ENCODE measurements at regions not wholly inside any gene's neighbourhood (a gene's known extent, or its start where the extent isn't known, plus 50 kb on each side); places are given as distances from the start of the nearest gene placed in this dataset.
"Not testable (repeated sequence)": the region's sequence is repeated elsewhere in the genome, so short reads cannot be mapped to it uniquely, and the experiment has no call there.

DNA sequence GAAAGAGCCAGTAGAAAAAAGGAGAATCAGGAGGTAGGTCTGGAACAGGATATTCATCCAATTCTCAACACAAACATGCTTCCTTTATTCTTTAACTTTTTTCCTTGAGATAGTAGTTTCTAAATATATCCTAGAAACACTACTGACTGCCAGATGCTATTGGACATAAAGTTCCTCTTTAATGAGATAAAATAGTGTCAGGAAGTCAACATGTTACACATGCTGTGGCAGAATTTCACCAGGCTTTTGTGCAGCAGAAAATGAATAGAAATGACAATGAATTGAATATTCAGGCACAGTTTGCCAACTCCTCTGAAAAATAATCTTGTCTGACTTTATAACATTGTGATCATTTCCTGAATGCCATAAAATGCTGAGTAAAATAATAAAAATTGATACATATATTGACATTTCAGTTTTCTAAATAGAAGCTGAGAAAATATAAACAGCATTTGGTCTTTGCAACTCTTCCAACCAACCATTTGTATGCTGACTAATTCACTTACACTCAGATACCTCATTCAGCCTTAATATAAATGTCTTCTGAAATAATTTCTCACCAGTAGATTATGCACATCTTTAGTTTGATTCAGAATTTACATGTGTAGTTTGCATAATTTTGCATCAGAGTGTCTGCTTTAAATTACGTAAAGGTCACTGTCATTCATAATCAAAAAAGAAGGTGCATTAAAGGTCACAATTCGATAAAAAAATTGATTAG is 486.1 kb upstream of the ADGRL2 start:
- DNase-seq = no peak

DNA sequence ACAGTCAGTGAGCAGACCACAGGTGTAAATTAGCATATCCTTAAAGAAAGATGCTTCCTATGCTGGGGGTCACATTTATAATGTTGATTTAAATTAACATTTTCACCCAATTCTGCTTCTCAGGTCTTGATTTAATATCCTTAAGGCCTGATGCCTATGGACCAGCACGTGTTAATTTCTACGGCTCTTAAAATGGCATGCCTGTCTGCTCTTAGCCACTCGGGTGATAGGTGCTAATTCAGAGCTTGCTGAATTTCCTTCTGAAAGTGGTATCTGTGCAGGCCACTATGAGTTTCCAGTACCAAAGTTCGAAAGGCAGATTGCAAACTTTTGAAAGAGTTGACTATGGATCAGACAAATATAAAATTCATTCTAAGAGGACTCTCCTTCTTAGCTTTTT is 487.4 kb upstream of the ADGRL2 start:
- no peak for DNase-seq

DNA sequence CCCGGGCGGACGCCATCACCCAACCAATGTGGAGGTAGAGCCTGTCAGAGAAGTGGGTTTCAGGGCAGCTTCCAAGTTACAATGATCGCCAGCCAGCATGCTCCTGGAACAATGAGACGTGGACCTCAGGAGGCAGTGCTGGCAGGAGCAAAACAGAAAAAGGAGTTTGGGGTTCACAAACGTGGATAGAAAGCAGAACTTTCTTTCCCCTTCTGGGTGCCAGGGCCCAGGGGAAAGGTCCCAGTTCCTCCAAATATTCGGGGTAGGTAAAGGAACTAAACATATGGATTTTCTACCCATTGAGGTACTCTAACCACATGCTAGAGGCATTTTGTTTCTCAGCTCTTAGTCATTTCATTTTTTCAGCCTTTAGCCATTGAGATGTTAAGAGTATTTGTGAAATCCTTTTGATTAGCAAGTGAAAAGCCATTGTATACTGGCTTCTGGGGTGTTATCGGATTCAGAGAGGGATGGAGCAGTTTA is 488.4 kb upstream of the ADGRL2 start:
- no peak for DNase-seq

DNA sequence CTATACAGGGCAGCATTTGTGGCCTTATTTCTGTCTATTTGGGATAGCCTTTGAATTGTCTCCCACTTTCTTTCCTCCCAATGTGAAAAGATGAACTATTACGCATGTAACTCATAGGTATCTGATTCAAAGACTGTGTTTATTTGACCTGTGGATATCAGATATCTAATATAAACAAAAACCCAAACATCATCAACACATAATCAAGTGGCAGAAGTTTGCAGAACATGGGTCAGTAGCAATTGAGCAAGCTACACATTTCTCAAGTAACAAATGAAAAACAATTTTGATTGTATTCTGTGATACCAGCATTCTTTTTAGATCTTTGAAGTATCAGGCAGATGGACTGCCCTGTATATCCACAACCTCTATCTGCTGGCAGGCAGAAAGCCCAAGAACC is 490.5 kb upstream of the ADGRL2 start:
- no peak for DNase-seq

DNA sequence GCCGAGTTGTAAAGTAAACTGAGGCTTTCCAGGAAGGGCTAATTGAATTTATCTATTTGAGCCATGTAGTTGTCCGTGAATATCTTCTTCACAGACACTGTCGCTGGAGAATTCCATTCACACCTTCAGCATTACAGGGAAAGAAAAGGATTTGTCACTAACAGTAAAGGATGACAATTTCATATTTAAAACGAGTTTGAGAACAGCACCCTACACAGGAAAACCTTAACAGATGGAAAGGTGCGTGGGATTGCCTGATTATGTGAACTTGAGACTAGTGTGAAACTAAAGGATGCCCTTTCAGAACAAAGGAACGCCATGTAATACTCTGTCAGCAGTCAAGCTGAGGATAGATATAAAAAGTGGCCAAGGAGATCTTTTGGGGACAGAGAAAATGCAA is 492.5 kb upstream of the ADGRL2 start:
- no peak for DNase-seq

DNA sequence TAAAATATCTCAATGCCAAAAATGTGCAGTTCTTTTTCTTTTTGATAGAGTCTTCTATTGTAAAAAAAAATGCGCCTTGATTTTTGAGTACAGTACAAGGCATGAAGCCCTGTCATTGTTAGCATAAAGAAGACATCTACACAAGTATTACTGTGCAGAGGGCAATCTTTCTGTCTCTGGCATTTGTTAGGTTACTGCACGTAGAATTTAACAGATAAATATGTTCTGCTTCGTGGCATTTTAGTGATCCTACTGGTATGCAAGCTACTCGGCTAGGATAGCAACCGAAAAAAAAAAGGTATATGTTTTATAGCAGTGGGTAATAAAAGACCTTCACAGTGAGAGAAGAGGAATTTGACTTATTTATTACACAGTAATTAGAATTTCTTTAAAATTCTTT is 492.9 kb upstream of the ADGRL2 start:
- no peak for DNase-seq

DNA sequence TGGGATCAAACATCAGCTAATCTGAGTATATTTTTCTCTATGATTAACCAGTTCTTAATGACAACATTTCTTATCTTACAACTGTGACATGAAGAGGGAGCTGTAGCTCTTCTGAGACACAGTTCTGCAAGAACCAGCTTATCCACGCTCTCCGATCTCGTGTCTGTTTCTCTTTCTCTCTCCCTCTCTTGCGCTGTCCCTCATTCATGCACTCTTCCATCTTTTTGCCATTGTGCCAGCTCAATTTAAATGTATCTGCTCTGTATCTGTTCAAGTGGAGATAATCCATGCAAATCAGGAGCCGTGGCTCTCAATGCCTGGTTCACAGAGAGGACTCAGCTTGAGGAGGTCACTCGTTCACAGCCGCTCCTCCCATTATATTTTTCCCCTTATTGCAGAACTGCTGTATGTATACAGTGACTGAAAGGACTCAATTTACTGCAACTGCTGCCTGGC is 494.7 kb upstream of the ADGRL2 start:
- peak in 1 of 2 donors; percentile 78 for DNase-seq

DNA sequence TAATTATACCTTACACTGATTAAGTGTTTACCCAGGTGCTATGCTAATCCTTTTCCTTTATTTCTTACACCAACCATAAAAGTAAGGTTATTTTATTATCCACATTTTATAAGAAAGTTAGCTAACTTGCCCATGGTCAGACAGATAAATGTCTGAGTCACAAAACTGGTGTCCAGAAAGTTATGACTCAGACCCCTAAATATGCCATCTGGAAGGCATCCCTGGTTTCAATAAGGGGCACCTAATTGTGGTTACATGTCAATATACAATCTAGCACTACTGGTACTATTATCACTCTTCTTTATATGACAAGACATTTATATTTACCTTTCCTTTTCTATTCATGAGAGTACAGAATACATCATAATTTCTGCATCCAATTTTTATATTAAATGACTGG is 496.5 kb upstream of the ADGRL2 start:
- DNase-seq = no peak

DNA sequence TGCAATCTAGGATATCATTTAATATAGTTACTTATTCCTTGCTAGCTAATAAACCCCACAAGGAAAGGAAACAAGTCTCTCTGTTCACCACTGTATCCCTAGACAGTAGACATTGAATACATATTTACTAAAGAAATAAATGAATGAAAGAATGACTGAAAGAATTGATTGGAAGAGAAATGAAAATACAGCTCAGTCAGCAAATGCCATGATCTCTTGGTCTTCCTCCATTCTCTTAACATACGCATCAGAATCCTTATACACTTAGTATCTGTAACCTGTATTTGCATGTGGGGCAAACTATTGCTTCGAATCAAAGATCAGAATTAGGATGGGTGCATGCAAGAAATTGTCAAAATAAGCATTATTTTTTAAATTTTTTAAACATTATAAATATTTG is 500.8 kb upstream of the ADGRL2 start:
- no peak for DNase-seq

DNA sequence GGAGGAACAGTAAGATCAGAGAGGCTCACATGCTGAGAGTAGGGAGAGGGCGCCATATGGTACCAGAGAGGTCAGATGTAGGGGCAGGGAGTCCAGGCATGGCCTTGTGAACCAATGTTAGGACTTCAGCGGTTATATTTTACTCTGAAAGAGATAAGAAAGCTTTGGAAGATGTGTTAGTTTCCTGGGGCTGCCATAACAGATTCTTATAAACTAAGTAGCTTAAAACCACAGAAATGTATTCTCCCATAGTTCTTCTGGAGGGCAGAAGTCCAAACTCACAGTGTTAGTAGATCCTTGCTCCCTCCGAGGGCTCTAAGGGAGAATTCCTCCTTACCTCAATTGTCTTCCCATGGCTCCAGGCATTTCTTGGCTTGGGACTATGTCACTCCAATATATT is 502.5 kb upstream of the ADGRL2 start:
- DNase-seq = no peak

DNA sequence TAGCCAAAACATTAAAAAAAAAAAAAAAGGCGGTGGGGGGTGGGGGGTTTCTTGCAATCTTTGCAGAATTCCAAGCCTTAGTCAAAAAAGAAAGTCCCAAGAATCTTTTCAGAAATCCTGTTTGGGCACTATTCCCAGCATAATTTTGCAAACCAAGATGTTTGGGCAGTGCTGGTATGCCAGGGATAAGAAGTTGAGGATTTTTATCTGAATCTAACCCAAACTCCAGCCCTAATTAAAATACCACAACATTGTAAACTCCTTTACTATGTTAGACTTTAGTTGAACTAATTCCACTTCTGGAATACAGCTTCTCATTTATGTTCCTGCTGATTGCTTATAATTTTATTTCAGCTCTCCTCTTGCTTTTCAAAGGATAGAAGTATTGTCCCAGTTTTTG is 504.1 kb upstream of the ADGRL2 start:
- DNase-seq = no peak

DNA sequence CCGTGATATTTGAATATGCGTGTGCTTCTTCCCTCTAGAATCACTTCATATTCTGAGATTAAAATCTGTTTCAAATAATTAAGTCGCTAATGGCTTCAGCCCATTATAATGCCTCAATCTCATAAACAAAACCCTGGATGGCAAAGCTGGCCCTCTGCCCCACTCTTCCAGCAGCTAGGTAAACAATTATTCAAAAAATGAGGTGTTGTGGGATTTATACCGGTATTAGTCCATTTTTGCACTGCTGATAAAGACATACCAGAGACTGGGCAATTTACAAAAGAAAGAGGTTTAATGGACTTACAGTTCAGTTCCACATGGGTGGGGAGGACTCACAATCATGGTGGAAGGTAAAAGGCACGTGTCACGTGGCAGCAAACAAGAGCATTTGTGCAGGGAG is 510.4 kb upstream of the ADGRL2 start:
- DNase-seq = no peak

DNA sequence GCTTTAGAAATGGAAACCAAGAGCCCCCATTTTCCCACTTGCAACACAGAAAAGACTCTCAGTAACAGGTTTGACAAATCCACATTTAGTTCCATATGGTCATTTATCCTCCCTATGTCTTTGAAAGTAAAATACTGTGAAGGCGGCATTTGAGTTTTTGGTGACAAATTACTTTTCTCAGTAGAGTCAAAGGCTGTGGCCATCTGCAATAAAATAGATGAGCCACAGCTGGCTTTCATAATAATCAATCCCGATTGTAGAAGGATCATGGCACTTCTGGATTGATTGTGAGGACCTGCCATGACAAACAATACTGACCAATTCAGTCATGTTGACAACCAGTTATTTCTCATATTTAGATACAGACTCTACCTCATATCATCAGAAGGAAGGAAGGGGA is 512.0 kb upstream of the ADGRL2 start:
- DNase-seq = no peak

DNA sequence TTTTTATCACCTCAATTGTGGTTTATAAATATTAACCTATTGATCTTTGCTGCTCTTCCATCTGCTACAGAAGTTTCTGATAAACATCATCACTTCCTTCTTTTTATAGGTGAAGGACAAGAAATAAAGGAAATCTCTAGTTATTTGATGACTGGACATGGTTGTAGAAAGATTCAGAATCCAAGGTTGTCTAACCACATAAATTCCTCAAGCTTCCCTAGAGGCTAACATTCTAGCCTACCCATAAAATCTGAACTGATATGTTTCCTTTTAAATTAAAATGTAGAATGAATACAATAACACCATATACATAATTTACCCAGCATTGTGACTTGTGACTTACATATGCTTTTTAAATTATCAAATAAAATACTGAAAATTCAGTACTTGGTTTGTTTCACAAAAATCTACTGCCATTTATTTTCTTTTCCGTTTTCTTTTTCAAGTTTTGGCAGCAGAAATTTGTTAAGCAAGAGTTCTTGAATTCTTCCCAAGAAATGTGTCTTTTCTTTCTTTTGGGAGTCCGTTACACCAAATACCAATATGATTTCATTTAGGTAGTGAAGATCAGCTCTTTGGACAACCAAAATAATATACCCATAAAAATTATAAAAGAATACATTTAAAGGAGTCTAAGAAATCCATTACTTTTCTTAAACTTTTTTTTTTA is 513.2 kb upstream of the ADGRL2 start:
- DNase-seq = no peak

DNA sequence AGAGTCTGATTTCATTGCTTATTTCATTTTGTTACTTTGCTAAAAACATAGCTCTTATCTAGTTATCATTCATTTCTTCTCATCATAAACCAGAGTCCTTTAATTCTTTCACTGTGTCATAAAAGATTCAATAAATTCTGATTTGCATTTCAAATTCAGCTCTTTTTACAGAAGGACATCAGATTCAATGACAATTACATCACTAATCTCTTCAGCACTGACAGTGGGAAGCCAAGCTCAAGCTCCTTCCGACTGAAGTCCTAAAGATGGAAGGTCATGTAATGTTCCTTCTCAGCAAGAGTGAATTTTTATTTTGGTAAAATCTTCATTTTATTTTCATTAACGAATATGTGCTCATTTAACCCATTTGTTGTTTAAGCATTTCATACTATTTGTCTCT is 530.7 kb upstream of the ADGRL2 start:
- no peak for DNase-seq

DNA sequence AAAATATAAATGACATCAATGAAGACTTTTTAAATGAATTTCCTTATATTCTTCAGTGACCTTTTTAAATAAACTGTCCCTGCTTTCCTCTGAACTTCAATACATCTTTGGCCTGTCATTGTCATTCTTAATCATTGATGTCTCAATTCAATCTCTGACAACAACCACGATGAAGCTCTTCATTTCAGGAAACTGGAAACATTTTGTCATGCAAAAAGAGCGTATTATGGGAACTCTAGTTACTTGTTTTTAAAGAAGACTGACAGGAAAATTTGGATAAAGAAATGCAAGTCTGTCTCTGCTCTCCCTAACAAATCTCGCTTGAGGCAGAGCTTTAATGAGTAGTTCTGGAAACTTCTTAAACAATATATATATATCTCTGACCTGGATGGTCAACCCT is 535.8 kb upstream of the ADGRL2 start:
- DNase-seq = no peak

DNA sequence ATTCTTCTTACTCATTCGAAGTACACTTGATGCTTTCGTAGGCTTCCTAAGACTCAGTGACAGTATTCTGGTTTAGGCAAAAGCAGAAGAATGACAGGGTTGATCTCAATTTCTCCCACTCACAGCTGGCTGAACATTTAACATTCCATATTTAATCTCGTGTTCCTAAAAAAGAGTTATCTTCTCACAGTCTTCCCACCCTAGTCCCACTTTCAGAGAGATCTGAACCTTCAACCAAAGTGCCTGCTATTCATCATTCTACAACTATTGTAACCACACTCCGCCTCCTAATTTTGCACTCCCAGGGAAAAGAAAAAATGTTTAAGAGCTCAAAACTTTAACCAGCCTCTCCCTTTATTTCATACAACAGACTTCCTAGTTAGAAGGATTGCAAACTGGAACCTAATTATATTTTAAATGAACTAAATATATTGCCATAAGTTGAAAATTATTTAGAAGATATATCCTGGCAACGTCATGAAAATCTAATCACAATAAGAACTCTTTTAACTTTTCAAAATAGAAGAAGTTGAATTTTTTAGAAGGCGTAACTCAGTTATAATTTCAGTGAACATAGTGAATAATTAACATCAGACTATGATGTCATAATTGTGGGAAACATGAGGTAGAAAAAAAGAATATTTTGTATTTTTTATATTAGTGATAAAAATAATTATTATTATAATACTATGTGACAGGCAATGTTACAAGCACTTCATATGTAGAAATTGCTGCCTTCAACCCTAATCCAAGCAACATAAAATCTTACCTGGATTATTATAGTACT is 540.9 kb upstream of the ADGRL2 start:
- DNase-seq = no peak

DNA sequence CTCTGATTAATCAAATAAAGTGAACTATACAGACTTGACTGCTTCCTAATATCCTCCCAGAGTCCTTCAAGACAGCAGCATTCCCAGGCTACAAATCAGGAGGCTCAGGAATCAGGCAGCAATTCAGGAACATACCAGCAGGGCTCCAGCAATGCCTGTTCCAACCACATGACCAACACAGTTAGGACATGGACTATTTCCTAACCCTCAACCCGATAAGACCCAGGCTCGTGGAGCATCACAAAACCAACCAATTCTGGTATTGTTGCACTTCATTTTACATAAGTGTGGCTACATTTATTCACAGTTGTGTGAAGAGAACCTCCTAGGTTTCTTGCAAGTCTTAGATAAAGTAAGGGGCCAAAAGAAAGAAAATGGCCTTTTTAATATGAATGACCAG is 546.2 kb upstream of the ADGRL2 start:
- DNase-seq = no peak

DNA sequence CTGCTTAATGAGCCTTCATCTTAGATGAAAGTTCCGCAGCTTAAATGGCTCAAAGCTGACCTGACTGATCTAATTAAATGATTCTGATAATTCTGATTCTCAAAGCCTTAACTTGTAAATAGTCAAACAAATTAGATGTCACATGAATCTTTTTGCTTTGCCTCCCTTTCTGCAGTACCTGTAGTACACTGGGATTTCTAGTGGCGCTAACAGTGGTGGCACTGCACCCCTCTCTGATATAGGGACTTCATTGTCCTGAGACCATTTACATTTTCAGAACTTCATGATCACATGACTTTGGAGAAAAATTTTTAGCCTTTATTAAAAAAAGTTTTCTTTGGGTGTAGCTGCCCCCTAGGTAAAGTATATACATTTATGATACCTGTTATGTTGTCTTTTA is 546.7 kb upstream of the ADGRL2 start:
- DNase-seq = no peak

DNA sequence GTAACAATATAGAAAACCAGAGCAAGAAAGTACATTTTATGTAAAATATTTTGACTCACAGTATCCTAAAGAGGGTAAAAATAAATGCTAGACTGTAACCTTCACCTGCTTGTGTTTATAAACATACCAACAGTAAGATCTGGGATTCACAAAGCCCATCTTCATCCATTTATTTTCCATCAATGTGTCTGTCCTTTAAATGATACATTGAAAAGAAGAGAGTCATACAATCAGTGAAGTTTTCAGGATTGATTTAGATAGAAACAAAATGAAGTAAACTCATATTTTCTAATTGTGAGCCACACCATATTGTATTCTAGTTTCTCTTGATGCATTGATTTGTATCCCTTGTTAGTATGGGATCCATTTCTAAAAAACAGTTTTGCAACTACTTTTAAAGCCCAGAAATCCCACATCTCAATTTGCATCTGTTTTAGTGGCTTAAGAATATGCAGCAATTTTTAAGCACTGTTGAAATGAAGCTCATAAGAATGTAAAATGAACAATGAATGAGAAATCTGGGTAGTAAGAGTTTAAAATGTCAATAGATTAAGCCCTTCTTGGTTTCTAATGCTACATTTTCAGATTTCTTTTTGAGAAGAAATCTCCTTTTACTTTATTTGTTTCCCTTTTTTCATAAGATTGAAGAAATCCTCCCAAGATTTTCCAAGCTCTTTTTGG is 548.1 kb upstream of the ADGRL2 start:
- DNase-seq = no peak

DNA sequence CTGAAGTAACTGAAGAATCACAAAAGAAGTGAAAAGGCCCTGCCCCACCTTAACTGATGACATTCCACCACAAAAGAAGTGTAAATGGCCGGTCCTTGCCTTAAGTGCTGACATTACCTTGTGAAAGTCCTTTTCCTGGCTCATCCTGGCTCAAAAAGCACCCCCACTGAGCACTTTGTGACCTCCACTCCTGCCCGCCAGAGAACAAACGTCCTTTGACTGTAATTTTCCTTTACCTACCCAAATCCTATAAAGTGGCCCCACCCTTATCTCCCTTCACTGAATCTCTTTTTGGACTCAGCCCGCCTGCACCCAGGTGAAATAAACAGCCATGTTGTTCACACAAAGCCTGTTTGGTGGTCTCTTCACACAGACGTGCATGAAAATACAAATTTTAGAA is 549.9 kb upstream of the ADGRL2 start:
- DNase-seq = not testable (repeated sequence)

DNA sequence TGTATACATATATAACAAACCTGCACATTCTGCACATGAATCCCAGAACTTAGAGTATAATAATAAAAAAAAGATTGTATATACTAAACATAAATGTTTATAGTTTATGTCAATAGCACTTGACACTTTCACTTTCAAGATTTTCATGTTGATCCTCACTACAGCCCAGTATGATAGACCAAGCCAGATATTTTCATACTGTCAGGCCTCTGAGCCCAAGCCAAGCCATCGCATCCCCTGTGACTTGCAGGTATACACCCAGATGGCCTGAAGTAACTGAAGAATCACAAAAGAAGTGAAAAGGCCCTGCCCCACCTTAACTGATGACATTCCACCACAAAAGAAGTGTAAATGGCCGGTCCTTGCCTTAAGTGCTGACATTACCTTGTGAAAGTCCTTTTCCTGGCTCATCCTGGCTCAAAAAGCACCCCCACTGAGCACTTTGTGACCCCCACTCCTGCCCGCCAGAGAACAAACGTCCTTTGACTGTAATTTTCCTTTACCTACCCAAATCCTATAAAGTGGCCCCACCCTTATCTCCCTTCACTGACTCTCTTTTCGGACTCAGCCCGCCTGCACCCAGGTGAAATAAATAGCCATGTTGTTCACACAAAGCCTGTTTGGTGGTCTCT is 555.5 kb upstream of the ADGRL2 start:
- not testable (repeated sequence) for DNase-seq

DNA sequence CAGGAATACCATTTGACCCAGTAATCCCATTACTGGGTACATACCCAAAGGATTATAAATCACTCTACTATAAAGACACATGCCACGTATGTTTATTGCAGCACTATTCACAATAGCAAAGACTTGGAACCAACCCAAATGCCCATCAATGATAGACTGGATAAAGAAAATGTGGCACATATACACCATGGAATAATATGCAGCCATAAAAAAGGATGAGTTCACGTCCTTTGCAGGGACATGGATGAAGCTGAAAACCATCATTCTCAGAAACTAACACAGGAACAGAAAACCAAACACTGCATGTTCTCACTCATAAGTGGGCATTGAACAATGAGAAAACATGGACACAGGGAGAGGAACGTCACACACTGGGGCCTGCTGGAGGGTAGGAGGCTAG is 556.1 kb upstream of the ADGRL2 start:
- not testable (repeated sequence) for DNase-seq
